Upper lobe of left lung (tissue), 6 donors: ENCODE measurements at regions not wholly inside any gene's neighbourhood (a gene's known extent, or its start where the extent isn't known, plus 50 kb on each side); places are given as distances from the start of the nearest gene placed in this dataset.

ENCODE experiments used
- ATAC-seq, 2 donors: fragments of 200-7000 bp; cut with Tn5 transposase; one replicate each; pipeline ENCODE4 v1.9.1; 2022; ENCODE audit warnings: mild to moderate bottlenecking in 2 of 2, moderate library complexity in 2 of 2; ENCODE audit not compliant: low FRiP score in 2 of 2
- DNase-seq, 2 donors: peaks; one replicate each; pipeline ENCODE4 v3.0.0-alpha.2; 2019 to 2020
- H3K27ac ChIP-seq, 4 donors: fragments of 200-600 bp; sonication (generic); one replicate each; pipeline ENCODE4 v1.5.1; 2016 to 2019
- H3K27me3 ChIP-seq, 4 donors: fragments of 200-600 bp; sonication (generic); one replicate each; pipeline ENCODE4 v1.5.1; 2017 to 2019
- H3K36me3 ChIP-seq, 4 donors: fragments of 200-600 bp; sonication (generic); one replicate each; pipeline ENCODE4 v1.5.1; 2016 to 2019
- H3K4me1 ChIP-seq, 4 donors: fragments of 200-600 bp; sonication (generic); one replicate each; pipeline ENCODE4 v1.5.1; 2018 to 2019
- H3K4me3 ChIP-seq, 4 donors: fragments of 200-600 bp; sonication (generic); one replicate each; pipeline ENCODE4 v1.5.1; 2017 to 2019; ENCODE audit warnings: mild to moderate bottlenecking in 2 of 4, moderate library complexity in 1 of 4
- H3K9me3 ChIP-seq, 4 donors: fragments of 200-600 bp; sonication (generic); one replicate each; pipeline ENCODE4 v1.5.1; 2018 to 2019
- EP300 ChIP-seq, 4 donors: sonication (generic); formaldehyde crosslinking; IDR thresholded peaks; one replicate each; pipeline ENCODE4 v1.5.1; 2017; ENCODE audit warnings: antibody characterized with exemption in 4 of 4, control low read depth in 2 of 4
- POLR2A ChIP-seq, 4 donors: fragments of 450-650 bp; IDR thresholded peaks; one replicate each; pipeline ENCODE4 v1.5.1; 2016 to 2017; ENCODE audit warnings: antibody characterized with exemption in 4 of 4, mild to moderate bottlenecking in 2 of 4
- POLR2AphosphoS5 ChIP-seq, 2 donors: sonication (generic); formaldehyde crosslinking; IDR thresholded peaks; one replicate each; pipeline ENCODE4 v1.5.1; 2017; ENCODE audit warnings: antibody characterized with exemption in 2 of 2
- WGBS, 2 donors: methylation state at CpG; one replicate each; pipeline ENCODE4 v1.1.5; 2017 to 2018; 5-methylcytosine and 5-hydroxymethylcytosine counted together
- TF ChIP-seq, protein P1 (sequence below), 6 experiments: fragments of 450-650 bp in 4 of 6; fragments of 200-600 bp in 2 of 6; sonication (generic) in 2 of 6; IDR thresholded peaks; one replicate each; pipeline ENCODE4 v1.5.1; 2016 to 2019; ENCODE audit warnings: antibody characterized with exemption in 6 of 6
- donor health status: DM: no; HTN: no; CAD: no; lungs with moderate emphysema.
- donor health status: DM: no; HTN: yes; CAD: no; lungs with severe emphysema.

DNA sequence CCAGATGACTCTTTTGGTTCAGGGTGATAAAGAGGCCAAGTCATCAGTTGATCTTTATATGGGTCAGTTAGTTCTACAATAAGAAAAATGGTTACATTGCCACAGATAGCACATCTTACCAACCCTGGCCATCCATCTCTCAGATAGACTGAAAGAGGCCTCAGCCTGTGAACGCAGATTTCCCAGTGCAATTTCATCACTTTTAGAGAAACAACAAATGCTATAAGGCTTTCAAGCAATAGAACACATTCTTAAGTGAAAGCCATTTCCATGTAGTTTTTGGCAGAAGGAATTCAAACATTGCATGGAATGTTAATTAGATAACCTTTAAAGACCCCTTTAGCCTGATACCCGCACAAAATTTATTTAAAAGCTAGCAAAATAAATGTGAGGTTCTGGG lies 200.6 kb upstream of the ZBTB20 start:
- 25 to 73% methylated on average over 2 of the region's 2 CpGs for WGBS, 2 donors
- Histone ChIP-seq H3K27ac (no peak overlapping the region), H3K4me3 (no peak overlapping the region), H3K27me3 (no peaks in the 10 kb centered on the region), H3K36me3 (no peaks in the 10 kb centered on the region), H3K4me1 (no peaks in the 10 kb centered on the region), H3K9me3 (no peaks in the 10 kb centered on the region)
- no peak for DNase-seq
- no peak for TF ChIP-seq POLR2AphosphoS5 (IDR thresholded peaks at IDR 0.05)
- TF ChIP-seq, protein P1, sequence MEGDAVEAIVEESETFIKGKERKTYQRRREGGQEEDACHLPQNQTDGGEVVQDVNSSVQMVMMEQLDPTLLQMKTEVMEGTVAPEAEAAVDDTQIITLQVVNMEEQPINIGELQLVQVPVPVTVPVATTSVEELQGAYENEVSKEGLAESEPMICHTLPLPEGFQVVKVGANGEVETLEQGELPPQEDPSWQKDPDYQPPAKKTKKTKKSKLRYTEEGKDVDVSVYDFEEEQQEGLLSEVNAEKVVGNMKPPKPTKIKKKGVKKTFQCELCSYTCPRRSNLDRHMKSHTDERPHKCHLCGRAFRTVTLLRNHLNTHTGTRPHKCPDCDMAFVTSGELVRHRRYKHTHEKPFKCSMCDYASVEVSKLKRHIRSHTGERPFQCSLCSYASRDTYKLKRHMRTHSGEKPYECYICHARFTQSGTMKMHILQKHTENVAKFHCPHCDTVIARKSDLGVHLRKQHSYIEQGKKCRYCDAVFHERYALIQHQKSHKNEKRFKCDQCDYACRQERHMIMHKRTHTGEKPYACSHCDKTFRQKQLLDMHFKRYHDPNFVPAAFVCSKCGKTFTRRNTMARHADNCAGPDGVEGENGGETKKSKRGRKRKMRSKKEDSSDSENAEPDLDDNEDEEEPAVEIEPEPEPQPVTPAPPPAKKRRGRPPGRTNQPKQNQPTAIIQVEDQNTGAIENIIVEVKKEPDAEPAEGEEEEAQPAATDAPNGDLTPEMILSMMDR (IDR thresholded peaks at IDR 0.05) = no peak
- no peak for TF ChIP-seq POLR2A (IDR thresholded peaks at IDR 0.05)
- no peak for TF ChIP-seq EP300 (IDR thresholded peaks at IDR 0.05)
- ATAC-seq = no peak

GRCh38 chr3:115348412-115348811 lies 201.3 kb upstream of the ZBTB20 start:
- no peaks in the 10 kb centered on the region for H3K36me3 ChIP-seq
- H3K27ac ChIP-seq = no peak overlapping the region
- no peak for ATAC-seq
- WGBS, 2 donors = 76% methylated on average over 3 of the region's 3 CpGs
- no peaks in the 10 kb centered on the region for H3K4me1 ChIP-seq
- H3K4me3 ChIP-seq = no peak overlapping the region
- H3K9me3 ChIP-seq = no peaks in the 10 kb centered on the region
- DNase-seq = no peak
- H3K27me3 ChIP-seq = no peaks in the 10 kb centered on the region
- TF ChIP-seq POLR2AphosphoS5 (IDR thresholded peaks at IDR 0.05) (no peak), POLR2A (IDR thresholded peaks at IDR 0.05) (no peak), EP300 (IDR thresholded peaks at IDR 0.05) (no peak)
- TF ChIP-seq, protein P1 (IDR thresholded peaks at IDR 0.05) = no peak

DNA sequence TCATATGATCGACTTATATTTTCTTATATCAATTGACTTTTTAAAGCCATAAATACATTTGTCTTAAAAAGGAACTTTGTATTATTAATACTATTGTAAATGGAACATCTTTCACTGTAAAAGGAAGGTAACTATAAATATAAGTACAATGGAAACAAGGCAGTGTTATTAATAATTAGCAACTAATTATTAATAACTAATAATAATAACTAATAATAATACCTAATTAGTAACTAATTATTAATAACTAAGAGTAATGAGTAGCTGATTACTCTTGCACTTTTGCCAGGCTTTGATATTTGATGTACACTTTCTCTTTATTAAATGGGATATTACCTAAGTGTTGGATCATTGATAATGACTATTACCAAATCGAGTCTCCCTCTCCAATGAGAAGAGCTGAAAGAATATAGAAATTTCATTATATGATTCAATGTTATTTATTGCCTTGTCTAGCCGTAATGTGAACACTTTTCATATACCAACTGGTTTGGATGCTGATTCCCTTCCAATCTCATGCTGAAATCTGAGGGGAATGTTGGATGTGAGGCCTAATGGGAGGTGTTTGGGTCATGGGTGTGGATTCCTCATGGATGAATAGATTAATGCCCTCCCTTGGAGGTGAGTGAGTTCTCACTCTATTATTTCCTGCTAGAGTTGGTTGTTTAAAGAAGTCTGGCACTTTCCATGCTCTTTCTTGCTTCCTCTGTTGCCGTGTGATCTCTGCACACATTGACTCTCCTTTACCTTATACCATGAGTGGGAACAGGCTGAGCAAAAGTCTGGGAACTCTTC lies 202.1 kb upstream of the ZBTB20 start:
- no peaks in the 10 kb centered on the region for H3K4me1 ChIP-seq
- H3K36me3 ChIP-seq = no peaks in the 10 kb centered on the region
- no peaks in the 10 kb centered on the region for H3K27me3 ChIP-seq
- DNase-seq = no peak
- no peak overlapping the region for H3K27ac ChIP-seq
- no peaks in the 10 kb centered on the region for H3K9me3 ChIP-seq
- TF ChIP-seq EP300 (IDR thresholded peaks at IDR 0.05) = no peak
- TF ChIP-seq, protein P1 (IDR thresholded peaks at IDR 0.05) = no peak
- no peak for TF ChIP-seq POLR2A (IDR thresholded peaks at IDR 0.05)
- TF ChIP-seq POLR2AphosphoS5 (IDR thresholded peaks at IDR 0.05) = no peak
- no peak overlapping the region for H3K4me3 ChIP-seq
- ATAC-seq = no peak
- 87 to 88% methylated on average over 4 of the region's 4 CpGs for WGBS, 2 donors

- H3K9me3 ChIP-seq = no peaks in the 10 kb centered on the region
- no peak for ATAC-seq
These were observed 203.5 kb upstream of the ZBTB20 start for GRCh38 chr3:115350606-115351005.

More at GRCh38 chr3:115350606-115351005, 203.5 kb upstream of the ZBTB20 start:
- 76 to 85% methylated on average over 3 of the region's 3 CpGs for WGBS, 2 donors
- Histone ChIP-seq H3K4me1 (no peaks in the 10 kb centered on the region), H3K36me3 (no peaks in the 10 kb centered on the region), H3K27ac (no peak overlapping the region), H3K27me3 (no peaks in the 10 kb centered on the region), H3K4me3 (no peak overlapping the region)
- DNase-seq = no peak
- TF ChIP-seq POLR2AphosphoS5 (IDR thresholded peaks at IDR 0.05) = no peak
- no peak for TF ChIP-seq EP300 (IDR thresholded peaks at IDR 0.05)
- no peak for TF ChIP-seq POLR2A (IDR thresholded peaks at IDR 0.05)
- TF ChIP-seq, protein P1 (IDR thresholded peaks at IDR 0.05) = no peak
